Fibroblast of skin of abdomen (primary cell): ENCODE measurements at regions not wholly inside any gene's neighbourhood (a gene's known extent, or its start where the extent isn't known, plus 50 kb on each side); places are given as distances from the start of the nearest gene placed in this dataset.

Source experiments
- DNase-seq: peaks from one replicate; pipeline ENCODE4 v3.0.0-alpha.2; 2013

DNA sequence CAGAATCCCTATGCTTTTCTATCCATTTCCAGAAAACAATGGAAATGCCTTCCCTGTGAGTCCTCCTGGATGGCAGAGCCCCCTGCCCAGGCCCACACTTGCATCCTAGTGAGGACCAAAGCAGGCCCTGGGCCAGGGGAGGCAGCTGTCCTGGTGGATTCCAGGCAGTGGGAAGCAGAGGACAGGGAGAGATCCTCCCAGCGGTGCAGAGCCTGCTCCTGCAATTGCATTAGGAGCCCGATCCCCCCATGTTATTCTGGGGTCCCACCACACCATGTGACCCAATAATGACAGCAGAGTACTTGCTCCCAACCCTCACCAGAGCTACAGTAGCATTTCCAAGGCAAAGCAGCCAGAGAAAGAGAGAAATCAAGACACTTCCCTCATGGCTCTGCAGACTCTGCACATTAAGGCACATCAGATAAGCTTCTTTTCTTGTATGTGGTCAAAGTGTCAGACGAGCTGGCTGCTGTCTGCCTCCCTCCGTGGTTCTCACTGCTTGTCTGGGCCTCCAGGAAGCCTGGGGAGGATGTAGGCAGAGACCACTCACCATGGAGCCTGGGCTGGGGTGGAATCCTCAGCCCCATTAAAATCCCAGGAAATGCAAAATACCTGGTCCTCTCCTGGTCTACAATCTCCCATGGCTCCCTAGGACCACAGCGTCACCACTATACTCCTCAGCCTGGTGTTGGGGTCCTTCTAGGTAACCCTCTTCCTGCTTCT is 54.9 kb upstream of the RUNX3 start:
- DNase-seq = no peak

DNA sequence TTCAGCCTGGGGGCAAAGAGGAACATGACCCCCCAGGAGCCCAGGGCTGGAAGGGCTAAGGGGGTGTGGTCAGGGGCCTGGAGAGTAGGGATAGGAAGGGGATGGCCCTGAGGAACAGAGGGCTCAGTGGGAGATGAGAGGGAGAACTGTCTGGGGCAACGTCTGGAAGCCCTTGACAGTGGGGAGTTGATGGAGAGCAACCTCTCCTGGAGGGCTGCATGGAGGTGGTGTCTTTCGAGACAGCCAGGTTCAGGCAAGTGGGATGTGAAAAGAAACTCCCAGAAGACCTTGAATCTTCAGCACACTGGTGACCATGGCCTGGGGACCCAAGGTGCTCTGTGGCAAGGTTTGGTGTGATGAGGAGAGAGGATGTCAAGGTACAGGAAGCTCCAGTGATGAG is 54.2 kb upstream of the RUNX3 start:
- DNase-seq = no peak

DNA sequence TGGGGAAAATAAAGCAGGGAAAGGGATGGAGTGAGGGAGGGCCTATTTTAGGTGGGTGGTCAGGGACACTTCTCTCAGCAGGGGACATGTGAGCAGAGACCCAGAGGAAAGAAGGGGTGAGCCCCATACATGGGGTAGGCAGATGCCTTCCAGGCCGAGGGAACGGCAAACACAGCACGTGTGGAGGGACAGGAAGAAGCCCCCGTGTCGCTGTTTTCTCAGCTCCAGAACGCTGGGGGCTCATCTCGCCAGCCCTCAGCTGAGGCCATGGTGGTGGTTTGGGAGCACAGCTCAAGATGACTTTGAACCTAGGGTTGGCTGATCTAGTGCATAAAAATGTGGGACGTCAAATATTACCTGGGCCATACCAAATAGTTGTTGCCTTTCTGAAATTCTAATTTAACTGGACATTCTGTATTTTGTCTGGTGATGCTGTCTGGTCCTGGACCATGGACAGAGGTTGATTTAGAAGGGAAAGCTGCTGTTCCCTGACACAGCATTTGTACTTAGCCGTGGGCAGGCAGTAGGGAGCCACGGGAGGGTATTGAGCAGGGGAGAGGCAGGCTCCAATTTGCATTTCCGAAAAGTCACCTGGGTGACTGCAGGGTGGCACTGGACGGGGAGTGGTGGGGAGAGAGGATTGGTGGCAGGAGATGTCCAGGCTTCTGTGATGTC is 53.1 kb upstream of the RUNX3 start:
- no peak for DNase-seq

DNA sequence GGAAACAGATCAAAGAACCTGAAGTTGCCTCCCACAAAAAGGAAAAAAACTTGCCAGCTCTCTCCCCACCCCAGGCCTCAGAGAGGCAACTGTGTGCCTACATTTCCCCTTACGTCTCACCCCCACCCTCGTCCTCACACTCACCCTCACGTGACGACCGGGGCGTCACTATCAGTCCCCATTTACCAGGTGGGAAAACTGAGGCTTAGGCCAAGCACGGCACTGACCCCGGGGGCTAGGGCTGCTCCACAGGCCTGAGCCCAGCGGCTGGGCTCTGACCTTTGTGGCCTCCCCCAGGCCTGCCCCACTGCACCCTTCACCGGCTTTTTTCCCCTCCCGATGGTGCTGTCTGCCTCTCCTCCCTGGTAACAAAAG is 51.5 kb upstream of the RUNX3 start:
- no peak for DNase-seq

DNA sequence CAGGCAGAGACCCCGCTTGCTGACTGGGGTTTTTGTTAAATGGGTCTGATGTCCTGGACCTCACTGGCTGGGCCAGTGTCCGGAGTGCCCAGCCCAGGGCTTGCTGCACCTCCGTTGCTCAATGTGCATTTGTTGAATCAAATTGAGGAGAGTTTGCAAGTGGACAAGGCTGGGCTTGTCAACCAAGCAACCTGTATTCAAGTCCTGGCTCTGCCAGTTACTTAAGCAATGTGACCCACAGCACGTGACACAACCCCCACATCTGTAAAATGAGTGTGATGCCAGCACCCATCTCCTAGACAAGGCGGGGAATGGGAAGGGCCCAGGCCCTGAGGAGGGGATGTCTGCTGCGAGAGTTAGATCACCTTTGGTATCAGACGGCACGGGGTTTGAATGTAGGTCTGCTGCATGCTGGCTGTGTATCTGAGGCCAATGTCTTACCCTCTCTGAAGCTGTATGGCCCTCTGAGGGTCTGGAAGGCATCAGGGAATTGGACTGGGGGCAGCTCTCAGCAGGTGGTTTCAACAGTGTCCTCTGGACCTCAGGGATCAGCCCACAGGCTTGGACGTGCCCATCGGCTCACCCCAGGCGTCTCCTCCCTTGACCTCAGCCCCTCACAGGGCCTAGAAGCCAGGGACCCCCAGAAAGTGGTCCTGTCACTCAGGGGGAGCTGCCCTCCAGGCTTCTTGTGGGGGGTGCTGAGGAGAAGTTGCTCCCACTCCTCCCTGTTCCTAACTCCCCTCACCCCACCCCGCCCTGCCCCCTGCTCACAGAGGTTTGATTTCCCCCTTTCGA is 51.0 kb upstream of the RUNX3 start:
- no peak for DNase-seq
